Astrocyte of the spinal cord (primary cell): ENCODE measurements at regions not wholly inside any gene's neighbourhood (a gene's known extent, or its start where the extent isn't known, plus 50 kb on each side); places are given as distances from the start of the nearest gene placed in this dataset.
A peak's percentile ranks its signal among the peaks of the same experiment; 100 is the strongest.

Source experiments
- DNase-seq: peaks from one replicate; pipeline ENCODE4 v3.0.0; 2011; ENCODE audit warnings: low read depth, low spot score
- H3K4me3 ChIP-seq: 2 replicates; pipeline ENCODE4 v1.5.1; 2011; ENCODE audit warnings: low read depth, mild to moderate bottlenecking, low read length, moderate library complexity
- in situ Hi-C: cut with HindIII; loops from 2 replicates; pipeline ENCODE4 v1.10.0; 2017; ENCODE audit warnings: low sequenced_read_pairs
- TF ChIP-seq, protein P1 (sequence below): IDR thresholded peaks from 2 replicates; pipeline ENCODE4 v1.5.1; 2012; ENCODE audit warnings: low read depth, mild to moderate bottlenecking, low read length, inconsistent platforms

DNA sequence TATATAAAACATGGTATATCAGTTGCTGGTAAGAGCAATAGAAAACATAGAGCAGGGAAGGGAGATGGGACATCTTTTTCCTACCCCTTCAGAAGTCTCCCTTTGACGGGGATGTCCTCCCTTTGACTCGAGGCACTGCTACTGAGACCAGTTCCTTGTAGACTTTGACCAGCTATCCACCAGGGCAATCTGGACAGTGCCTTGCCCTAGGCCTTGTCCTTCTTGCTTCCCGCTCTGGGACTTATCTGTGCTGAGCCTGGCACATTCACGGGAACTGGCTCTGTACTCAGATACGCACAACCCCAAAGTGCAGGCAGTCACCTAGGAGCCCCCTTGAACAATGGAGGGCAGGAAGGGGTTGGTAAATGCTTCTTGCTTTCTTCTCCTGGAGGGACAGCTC is 116.6 kb upstream of the ANKH start:
- no peak overlapping the region for H3K4me3 ChIP-seq
- TF ChIP-seq, protein P1, sequence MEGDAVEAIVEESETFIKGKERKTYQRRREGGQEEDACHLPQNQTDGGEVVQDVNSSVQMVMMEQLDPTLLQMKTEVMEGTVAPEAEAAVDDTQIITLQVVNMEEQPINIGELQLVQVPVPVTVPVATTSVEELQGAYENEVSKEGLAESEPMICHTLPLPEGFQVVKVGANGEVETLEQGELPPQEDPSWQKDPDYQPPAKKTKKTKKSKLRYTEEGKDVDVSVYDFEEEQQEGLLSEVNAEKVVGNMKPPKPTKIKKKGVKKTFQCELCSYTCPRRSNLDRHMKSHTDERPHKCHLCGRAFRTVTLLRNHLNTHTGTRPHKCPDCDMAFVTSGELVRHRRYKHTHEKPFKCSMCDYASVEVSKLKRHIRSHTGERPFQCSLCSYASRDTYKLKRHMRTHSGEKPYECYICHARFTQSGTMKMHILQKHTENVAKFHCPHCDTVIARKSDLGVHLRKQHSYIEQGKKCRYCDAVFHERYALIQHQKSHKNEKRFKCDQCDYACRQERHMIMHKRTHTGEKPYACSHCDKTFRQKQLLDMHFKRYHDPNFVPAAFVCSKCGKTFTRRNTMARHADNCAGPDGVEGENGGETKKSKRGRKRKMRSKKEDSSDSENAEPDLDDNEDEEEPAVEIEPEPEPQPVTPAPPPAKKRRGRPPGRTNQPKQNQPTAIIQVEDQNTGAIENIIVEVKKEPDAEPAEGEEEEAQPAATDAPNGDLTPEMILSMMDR, result no peak
- in situ Hi-C loops, result no loop called here
- DNase-seq, result no peak

DNA sequence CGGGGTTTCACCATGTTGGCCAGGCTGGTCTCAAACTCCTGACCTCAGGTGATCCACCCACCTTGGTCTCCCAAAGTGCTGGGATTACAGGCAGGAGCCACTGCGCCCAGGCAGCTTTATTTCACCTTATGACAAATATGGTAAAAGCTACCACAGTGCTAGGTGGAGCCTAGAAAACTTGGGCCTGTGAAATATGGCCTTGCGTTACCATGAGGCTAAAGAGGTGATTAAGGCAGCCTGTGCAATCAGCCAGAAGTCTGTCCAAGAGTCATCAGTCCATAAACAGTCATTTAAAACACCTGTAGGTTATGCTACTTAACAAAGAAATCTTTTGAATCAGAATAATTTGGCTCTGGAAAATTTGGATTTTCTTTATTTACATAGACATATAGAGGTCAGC is 114.8 kb upstream of the ANKH start:
- no peak for DNase-seq
- TF ChIP-seq, protein P1, result no peak
- in situ Hi-C loops, result no loop called here
- H3K4me3 ChIP-seq, result no peak overlapping the region

GRCh38 chr5:14983666-14984441 is 112.3 kb upstream of the ANKH start:
- no peak for DNase-seq
- in situ Hi-C loops, result no loop called here
- no peak overlapping the region for H3K4me3 ChIP-seq
- TF ChIP-seq, protein P1, result no peak

DNA sequence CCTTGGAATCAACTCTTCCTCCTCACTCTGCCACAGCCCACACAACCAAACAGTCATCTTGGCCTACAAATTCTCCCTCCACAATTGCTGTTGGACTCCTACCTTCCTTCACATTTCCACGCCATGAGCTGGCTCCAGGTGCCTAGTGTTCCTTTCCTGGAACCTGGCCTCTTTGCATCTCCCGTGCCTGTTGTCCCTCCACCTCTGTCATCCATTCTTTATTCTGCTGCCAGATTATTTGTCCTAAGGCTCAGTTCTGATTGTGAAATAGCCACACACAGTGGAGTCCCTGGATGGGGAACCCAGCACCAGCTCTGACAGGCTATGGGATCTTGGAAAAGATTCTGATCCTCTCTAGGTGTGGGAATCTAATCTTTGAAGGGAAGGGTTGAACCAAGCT is 109.1 kb upstream of the ANKH start:
- no peak overlapping the region for H3K4me3 ChIP-seq
- TF ChIP-seq, protein P1, result no peak
- DNase-seq, result no peak
- in situ Hi-C loops, result no loop called here

DNA sequence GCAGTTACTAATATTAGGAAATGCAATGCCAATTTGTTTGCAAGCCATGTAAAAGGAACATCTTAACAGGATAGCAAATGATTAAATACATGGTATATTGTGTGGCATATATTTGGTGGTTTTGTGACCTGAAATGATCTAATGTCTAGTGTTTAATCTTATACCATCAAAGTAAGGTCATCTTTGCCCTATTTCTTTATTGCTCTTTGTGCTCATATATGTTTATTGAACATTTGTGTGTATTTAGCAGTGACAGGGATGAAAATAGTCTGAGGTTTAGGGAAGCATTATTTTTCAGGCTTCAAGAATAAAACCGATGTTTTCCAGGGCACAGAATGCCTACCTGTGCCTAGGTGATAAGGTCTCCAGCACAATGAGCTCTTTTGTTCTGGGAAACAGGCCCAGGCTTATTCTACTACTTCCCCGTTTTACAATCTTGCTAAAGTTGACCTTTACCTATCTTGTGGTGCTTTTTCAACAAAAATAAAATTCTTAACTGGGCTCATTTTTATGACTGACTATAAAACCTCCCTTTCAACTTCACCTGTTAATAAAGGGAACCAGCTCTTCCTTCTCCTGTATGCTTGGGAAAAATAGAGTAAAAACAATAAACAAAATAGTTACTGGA is 105.6 kb upstream of the ANKH start:
- TF ChIP-seq, protein P1, result no peak
- in situ Hi-C loops, result no loop called here

GRCh38 chr5:14976486-14976885 is 104.9 kb upstream of the ANKH start:
- peak; percentile 5 for DNase-seq
- TF ChIP-seq, protein P1, result no peak
- H3K4me3 ChIP-seq, result no peak overlapping the region
- in situ Hi-C loops, result no loop called here

More for the DNA sequence above, 105.6 kb upstream of the ANKH start:
- DNase-seq, result no peak
- H3K4me3 ChIP-seq, result no peak overlapping the region
